ENCODE measurements at regions not wholly inside any gene's neighbourhood (a gene's known extent, or its start where the extent isn't known, plus 50 kb on each side); places are given as distances from the start of the nearest gene placed in this dataset.

- H3K4me1 ChIP-seq (ENCODE audit: control insufficient read depth, insufficient read depth, low read length, unreplicated experiment): peaks cover 8% of the 10 kb centered on the region
- no peak overlapping the region for H2AFZ ChIP-seq (ENCODE audit: low read length, unreplicated experiment)
- no peak overlapping the region for H3K4me3 ChIP-seq (ENCODE audit: low read depth, low read length)
- no peak overlapping the region for H3K27ac ChIP-seq (ENCODE audit: low read depth, low read length)
- H3K36me3 ChIP-seq (ENCODE audit: insufficient read depth, low read length): no peaks in the 10 kb centered on the region
- no peaks in the 10 kb centered on the region for H3K27me3 ChIP-seq (ENCODE audit: insufficient read depth, low read length)
- no peaks in the 10 kb centered on the region for H3K79me2 ChIP-seq (ENCODE audit: control insufficient read depth, insufficient read depth, low read length, unreplicated experiment)
Measured at GRCh38 chr4:177175473-177175872, 134.2 kb upstream of the NEIL3 start.

- Histone ChIP-seq H3K27ac (ENCODE audit: low read depth, low read length) (peak overlapping the region; percentile 66), H3K27me3 (ENCODE audit: insufficient read depth, low read length) (no peaks in the 10 kb centered on the region), H2AFZ (ENCODE audit: low read length, unreplicated experiment) (peak overlapping the region; percentile 79), H3K36me3 (ENCODE audit: insufficient read depth, low read length) (no peaks in the 10 kb centered on the region), H3K79me2 (ENCODE audit: control insufficient read depth, insufficient read depth, low read length, unreplicated experiment) (no peaks in the 10 kb centered on the region), H3K4me3 (ENCODE audit: low read depth, low read length) (no peak overlapping the region), H3K4me1 (ENCODE audit: control insufficient read depth, insufficient read depth, low read length, unreplicated experiment) (peaks cover 8% of the 10 kb centered on the region)
Measured at GRCh38 chr4:177177541-177178081, 132.1 kb upstream of the NEIL3 start.

GRCh38 chr4:177178246-177178645 is 131.4 kb upstream of the NEIL3 start:
- Histone ChIP-seq H3K27ac (ENCODE audit: low read depth, low read length) (peak overlapping the region; percentile 66), H3K27me3 (ENCODE audit: insufficient read depth, low read length) (no peaks in the 10 kb centered on the region), H3K4me1 (ENCODE audit: control insufficient read depth, insufficient read depth, low read length, unreplicated experiment) (peaks cover 8% of the 10 kb centered on the region), H3K79me2 (ENCODE audit: control insufficient read depth, insufficient read depth, low read length, unreplicated experiment) (no peaks in the 10 kb centered on the region), H3K4me3 (ENCODE audit: low read depth, low read length) (no peak overlapping the region), H2AFZ (ENCODE audit: low read length, unreplicated experiment) (peak overlapping the region; percentile 79), H3K36me3 (ENCODE audit: insufficient read depth, low read length) (no peaks in the 10 kb centered on the region)

- Histone ChIP-seq H3K4me3 (ENCODE audit: low read depth, low read length) (no peak overlapping the region), H3K4me1 (ENCODE audit: control insufficient read depth, insufficient read depth, low read length, unreplicated experiment) (peaks cover 15% of the 10 kb centered on the region), H3K27me3 (ENCODE audit: insufficient read depth, low read length) (no peaks in the 10 kb centered on the region), H3K79me2 (ENCODE audit: control insufficient read depth, insufficient read depth, low read length, unreplicated experiment) (no peaks in the 10 kb centered on the region), H3K27ac (ENCODE audit: low read depth, low read length) (no peak overlapping the region), H3K36me3 (ENCODE audit: insufficient read depth, low read length) (no peaks in the 10 kb centered on the region), H2AFZ (ENCODE audit: low read length, unreplicated experiment) (no peak overlapping the region)
Measured at GRCh38 chr4:177182166-177182565, 127.5 kb upstream of the NEIL3 start.

- Histone ChIP-seq H3K27ac (ENCODE audit: low read depth, low read length) (no peak overlapping the region), H3K36me3 (ENCODE audit: insufficient read depth, low read length) (no peaks in the 10 kb centered on the region), H3K4me3 (ENCODE audit: low read depth, low read length) (no peak overlapping the region), H3K4me1 (ENCODE audit: control insufficient read depth, insufficient read depth, low read length, unreplicated experiment) (peaks cover 12% of the 10 kb centered on the region), H3K79me2 (ENCODE audit: control insufficient read depth, insufficient read depth, low read length, unreplicated experiment) (no peaks in the 10 kb centered on the region), H2AFZ (ENCODE audit: low read length, unreplicated experiment) (no peak overlapping the region), H3K27me3 (ENCODE audit: insufficient read depth, low read length) (no peaks in the 10 kb centered on the region)
Measured at GRCh38 chr4:177182728-177183127, 126.9 kb upstream of the NEIL3 start.

GRCh38 chr4:177185151-177185550 is 124.5 kb upstream of the NEIL3 start:
- H2AFZ ChIP-seq (ENCODE audit: low read length, unreplicated experiment): no peak overlapping the region

GRCh38 chr4:177185579-177185978 is 124.1 kb upstream of the NEIL3 start:
- no peak overlapping the region for H3K4me3 ChIP-seq (ENCODE audit: low read depth, low read length)
- H2AFZ ChIP-seq (ENCODE audit: low read length, unreplicated experiment): no peak overlapping the region
- no peaks in the 10 kb centered on the region for H3K79me2 ChIP-seq (ENCODE audit: control insufficient read depth, insufficient read depth, low read length, unreplicated experiment)
- H3K27me3 ChIP-seq (ENCODE audit: insufficient read depth, low read length): no peaks in the 10 kb centered on the region
- H3K36me3 ChIP-seq (ENCODE audit: insufficient read depth, low read length): no peaks in the 10 kb centered on the region
- peaks cover 6% of the 10 kb centered on the region for H3K4me1 ChIP-seq (ENCODE audit: control insufficient read depth, insufficient read depth, low read length, unreplicated experiment)
- H3K27ac ChIP-seq (ENCODE audit: low read depth, low read length): no peak overlapping the region

More at GRCh38 chr4:177185151-177185550, 124.5 kb upstream of the NEIL3 start:
- Histone ChIP-seq H3K79me2 (ENCODE audit: control insufficient read depth, insufficient read depth, low read length, unreplicated experiment) (no peaks in the 10 kb centered on the region), H3K4me1 (ENCODE audit: control insufficient read depth, insufficient read depth, low read length, unreplicated experiment) (peaks cover 6% of the 10 kb centered on the region), H3K36me3 (ENCODE audit: insufficient read depth, low read length) (no peaks in the 10 kb centered on the region), H3K27ac (ENCODE audit: low read depth, low read length) (no peak overlapping the region), H3K27me3 (ENCODE audit: insufficient read depth, low read length) (no peaks in the 10 kb centered on the region), H3K4me3 (ENCODE audit: low read depth, low read length) (no peak overlapping the region)

GRCh38 chr4:177187371-177187770 is 122.3 kb upstream of the NEIL3 start:
- Histone ChIP-seq H3K27me3 (ENCODE audit: insufficient read depth, low read length) (no peaks in the 10 kb centered on the region), H3K4me1 (ENCODE audit: control insufficient read depth, insufficient read depth, low read length, unreplicated experiment) (peaks cover 6% of the 10 kb centered on the region), H3K27ac (ENCODE audit: low read depth, low read length) (no peak overlapping the region), H3K36me3 (ENCODE audit: insufficient read depth, low read length) (no peaks in the 10 kb centered on the region), H2AFZ (ENCODE audit: low read length, unreplicated experiment) (no peak overlapping the region), H3K4me3 (ENCODE audit: low read depth, low read length) (no peak overlapping the region), H3K79me2 (ENCODE audit: control insufficient read depth, insufficient read depth, low read length, unreplicated experiment) (no peaks in the 10 kb centered on the region)

- Histone ChIP-seq H3K27me3 (ENCODE audit: insufficient read depth, low read length) (no peaks in the 10 kb centered on the region), H3K36me3 (ENCODE audit: insufficient read depth, low read length) (no peaks in the 10 kb centered on the region), H3K4me3 (ENCODE audit: low read depth, low read length) (no peak overlapping the region), H3K27ac (ENCODE audit: low read depth, low read length) (no peak overlapping the region), H3K4me1 (ENCODE audit: control insufficient read depth, insufficient read depth, low read length, unreplicated experiment) (no peaks in the 10 kb centered on the region), H3K79me2 (ENCODE audit: control insufficient read depth, insufficient read depth, low read length, unreplicated experiment) (no peaks in the 10 kb centered on the region), H2AFZ (ENCODE audit: low read length, unreplicated experiment) (no peak overlapping the region)
Measured at GRCh38 chr4:177190995-177191580, 118.6 kb upstream of the NEIL3 start.

GRCh38 chr4:177191586-177191985 is 118.1 kb upstream of the NEIL3 start:
- no peak overlapping the region for H3K4me3 ChIP-seq (ENCODE audit: low read depth, low read length)
- no peak overlapping the region for H2AFZ ChIP-seq (ENCODE audit: low read length, unreplicated experiment)
- H3K36me3 ChIP-seq (ENCODE audit: insufficient read depth, low read length): no peaks in the 10 kb centered on the region
- H3K79me2 ChIP-seq (ENCODE audit: control insufficient read depth, insufficient read depth, low read length, unreplicated experiment): no peaks in the 10 kb centered on the region
- H3K27ac ChIP-seq (ENCODE audit: low read depth, low read length): no peak overlapping the region
- H3K27me3 ChIP-seq (ENCODE audit: insufficient read depth, low read length): no peaks in the 10 kb centered on the region
- H3K4me1 ChIP-seq (ENCODE audit: control insufficient read depth, insufficient read depth, low read length, unreplicated experiment): no peaks in the 10 kb centered on the region

- Histone ChIP-seq H3K27ac (ENCODE audit: low read depth, low read length) (no peak overlapping the region), H2AFZ (ENCODE audit: low read length, unreplicated experiment) (no peak overlapping the region), H3K79me2 (ENCODE audit: control insufficient read depth, insufficient read depth, low read length, unreplicated experiment) (no peaks in the 10 kb centered on the region), H3K4me3 (ENCODE audit: low read depth, low read length) (no peak overlapping the region), H3K36me3 (ENCODE audit: insufficient read depth, low read length) (no peaks in the 10 kb centered on the region), H3K4me1 (ENCODE audit: control insufficient read depth, insufficient read depth, low read length, unreplicated experiment) (no peaks in the 10 kb centered on the region), H3K27me3 (ENCODE audit: insufficient read depth, low read length) (no peaks in the 10 kb centered on the region)
Measured at GRCh38 chr4:177191991-177192390, 117.7 kb upstream of the NEIL3 start.

All from ACC112 (cell line).